ENCODE measurements at regions not wholly inside any gene's neighbourhood (a gene's known extent, or its start where the extent isn't known, plus 50 kb on each side); places are given as distances from the start of the nearest gene placed in this dataset.

DNA sequence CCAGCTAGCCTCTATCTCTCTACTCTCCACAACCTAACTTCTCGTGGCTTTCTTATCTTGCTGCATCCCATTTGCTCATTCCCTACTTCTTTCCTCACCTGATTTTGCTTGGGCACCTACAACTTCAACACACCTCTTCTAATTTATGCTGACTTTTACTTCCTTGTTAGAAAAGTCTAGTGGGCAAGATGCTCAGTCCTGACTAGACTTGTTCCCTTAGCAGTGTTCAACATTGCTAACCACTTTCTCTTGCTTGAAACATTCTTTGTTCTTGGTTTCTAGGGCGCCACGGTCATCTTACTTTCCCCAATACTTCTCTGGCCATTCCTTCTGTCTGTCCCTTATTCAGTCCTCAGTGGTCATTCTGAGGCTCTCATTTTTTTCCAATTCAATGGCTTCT is 454.7 kb upstream of the CWC22 start:
- TF ChIP-seq POLR2A (IDR thresholded peaks at IDR 0.05): no peak
- TF ChIP-seq, protein P1, sequence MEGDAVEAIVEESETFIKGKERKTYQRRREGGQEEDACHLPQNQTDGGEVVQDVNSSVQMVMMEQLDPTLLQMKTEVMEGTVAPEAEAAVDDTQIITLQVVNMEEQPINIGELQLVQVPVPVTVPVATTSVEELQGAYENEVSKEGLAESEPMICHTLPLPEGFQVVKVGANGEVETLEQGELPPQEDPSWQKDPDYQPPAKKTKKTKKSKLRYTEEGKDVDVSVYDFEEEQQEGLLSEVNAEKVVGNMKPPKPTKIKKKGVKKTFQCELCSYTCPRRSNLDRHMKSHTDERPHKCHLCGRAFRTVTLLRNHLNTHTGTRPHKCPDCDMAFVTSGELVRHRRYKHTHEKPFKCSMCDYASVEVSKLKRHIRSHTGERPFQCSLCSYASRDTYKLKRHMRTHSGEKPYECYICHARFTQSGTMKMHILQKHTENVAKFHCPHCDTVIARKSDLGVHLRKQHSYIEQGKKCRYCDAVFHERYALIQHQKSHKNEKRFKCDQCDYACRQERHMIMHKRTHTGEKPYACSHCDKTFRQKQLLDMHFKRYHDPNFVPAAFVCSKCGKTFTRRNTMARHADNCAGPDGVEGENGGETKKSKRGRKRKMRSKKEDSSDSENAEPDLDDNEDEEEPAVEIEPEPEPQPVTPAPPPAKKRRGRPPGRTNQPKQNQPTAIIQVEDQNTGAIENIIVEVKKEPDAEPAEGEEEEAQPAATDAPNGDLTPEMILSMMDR (IDR thresholded peaks at IDR 0.05): no peak
